Activated CD4-positive, alpha-beta T cell treated with anti-CD3 and anti-CD28 coated beads, Interleukin-2, Interleukin-6, amounts not matched to agents 100 ng/mL and 50 ng/mL, durations not matched to agents 16 hours and 8 hours (primary cell): ENCODE measurements at regions not wholly inside any gene's neighbourhood (a gene's known extent, or its start where the extent isn't known, plus 50 kb on each side); places are given as distances from the start of the nearest gene placed in this dataset.

Source experiments
- DNase-seq: peaks from one replicate; pipeline ENCODE4 v3.0.0-alpha.2; 2020

DNA sequence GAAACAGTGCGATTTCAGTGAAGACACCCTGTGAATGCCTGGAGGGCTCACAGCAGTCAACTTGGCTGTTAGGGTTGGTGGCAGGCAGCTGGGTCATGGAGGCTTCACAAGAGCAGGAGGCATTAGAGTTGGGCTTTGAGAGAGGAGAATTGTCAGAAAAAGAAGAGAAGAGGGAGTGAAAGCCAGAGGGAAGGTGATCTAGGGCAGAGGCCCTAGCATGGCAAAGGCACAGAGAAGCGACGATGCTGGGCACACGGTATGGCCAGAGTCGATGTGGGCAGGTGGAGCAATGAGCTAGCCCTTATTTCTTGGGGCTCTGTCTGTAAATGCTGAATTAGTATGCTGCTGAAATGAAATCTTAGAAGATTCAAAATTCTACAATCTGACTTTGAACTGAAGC lies 52.6 kb upstream of the OLFM4 start:
- DNase-seq = no peak

DNA sequence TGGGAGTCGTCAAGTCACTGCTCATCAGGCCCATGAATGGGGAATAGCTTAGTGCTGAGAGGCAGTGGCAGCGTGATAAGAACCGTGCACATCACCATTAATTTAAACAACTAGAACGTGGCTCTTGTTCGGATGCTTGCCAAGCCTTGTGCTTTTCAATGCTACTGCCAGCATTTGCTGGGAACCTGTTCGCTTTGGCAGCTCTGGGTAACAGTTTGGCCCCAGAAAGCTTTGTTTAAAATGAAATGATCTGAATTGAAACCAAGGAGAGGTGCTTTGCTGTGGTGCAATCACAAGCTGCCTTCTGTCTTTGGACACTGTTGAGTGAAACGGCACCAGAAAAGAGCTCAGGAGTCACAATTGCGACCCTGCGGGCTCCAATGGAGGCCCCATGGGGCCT lies 53.5 kb upstream of the OLFM4 start:
- DNase-seq = no peak

DNA sequence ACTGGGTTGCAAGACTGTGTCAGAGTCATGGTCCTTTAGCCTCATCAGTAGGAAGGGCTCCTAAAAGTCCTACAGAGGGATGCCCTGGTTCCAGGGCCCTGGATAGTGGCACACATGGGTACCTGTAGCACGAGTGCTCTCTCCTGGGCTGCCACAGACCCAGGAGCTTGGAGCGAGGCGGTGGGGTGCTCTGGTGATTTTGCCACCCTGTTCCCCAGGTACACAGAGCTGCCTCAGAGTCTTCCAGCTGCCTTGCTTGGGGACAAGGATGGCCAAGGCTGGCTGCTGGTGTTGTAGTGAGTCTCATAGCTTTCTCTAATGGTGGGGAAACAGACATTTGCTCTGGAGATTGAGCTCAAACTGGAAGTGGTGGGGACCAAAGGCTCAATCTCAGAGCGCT lies 53.9 kb upstream of the OLFM4 start:
- no peak for DNase-seq

DNA sequence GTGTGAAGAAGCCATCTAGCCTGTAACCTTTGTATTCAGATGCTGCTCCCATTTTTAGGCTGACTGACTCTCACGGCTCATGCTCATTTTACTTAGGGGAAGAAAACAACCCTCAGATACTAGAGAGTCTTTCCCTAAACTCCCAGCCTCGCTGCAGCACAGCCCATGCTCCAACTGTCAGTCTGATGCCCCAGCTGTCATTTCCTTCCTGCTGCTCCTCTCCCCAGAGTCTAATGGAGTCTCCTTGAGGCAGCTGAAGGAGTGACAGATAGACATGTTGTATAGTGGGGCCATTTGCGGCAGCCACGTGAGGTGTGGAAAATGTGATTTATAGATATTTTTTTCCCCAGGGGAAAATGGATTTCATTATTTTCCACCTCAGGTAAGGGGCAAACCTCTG lies 59.2 kb upstream of the OLFM4 start:
- no peak for DNase-seq

DNA sequence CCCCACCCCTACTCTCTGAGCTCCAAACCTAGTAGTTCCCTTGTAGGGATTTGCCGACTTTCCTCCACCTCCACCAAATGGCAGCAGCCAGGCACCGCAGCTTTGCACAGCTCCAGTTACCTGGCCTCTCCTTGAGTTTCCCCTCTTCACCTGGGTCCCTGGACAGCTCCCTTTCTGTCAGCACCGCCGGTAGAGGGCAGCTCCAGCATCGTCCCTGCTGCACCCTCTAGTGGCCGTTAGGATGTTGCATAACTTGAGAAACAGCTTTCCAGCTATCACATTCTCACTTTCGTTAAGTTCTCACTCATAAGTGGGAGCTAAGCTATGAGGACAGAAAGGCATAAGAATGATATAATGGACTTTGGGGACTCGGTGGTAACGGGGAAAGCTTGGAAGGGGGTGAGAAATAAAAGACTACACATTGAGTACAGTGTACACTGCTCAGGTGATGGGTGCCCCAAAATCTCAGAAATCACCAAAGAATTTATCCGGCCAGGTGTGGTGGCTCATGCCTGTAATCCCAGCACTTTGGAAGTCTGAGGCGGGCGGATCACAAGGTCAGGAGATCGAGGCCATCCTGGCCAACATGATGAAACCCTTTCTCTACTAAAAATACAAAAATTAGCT lies 60.4 kb upstream of the OLFM4 start:
- DNase-seq = peak; percentile 79

DNA sequence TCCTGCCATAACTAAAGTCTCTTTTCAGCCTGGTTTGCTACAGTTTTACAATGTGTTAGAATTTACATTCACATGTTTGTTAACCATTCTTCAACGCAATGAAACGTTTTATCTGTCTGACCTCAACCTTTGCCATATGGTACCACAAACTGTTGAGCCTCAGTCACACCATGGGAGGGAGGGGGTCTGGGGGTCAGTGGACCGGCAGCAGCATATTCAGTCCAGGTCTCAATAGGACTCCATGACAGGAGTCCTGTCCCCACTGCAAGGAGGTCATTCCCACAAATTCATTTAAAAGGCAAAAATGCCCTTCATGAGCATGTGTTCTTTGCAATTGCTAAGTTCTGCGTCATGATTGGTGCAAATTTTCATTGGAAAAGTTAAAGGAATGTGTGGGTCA lies 66.6 kb upstream of the OLFM4 start:
- DNase-seq = no peak

DNA sequence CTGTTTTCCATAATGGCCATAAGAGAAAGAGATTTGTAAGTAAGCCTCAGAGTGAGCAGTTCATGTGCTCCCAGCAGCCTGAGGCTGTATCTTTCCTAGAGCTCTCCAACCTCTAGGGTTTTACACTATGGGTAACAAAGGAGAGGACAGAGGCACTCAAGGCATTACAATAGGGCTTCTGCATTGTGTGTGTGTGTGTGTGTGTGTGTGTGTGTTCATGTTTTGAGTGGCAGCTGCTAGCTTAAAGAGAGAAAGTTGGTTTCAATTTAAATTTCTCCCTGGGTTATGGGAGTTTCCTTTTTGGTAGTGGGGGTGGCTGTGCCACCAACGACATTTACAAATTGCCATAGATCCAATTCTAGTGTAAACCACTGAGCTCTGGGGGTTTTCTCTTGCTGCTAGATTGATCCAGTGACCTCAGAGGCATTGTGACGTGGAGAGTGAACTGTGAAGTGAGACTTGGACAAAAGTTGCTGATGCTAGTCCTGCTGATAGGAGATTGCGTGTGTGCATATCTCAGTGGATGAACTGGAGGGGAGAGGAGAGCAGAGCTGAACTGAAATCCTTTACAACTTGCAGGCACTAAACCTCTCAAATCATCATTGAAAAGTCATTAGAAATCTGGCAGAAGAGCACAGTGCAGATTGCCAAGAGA lies 67.2 kb upstream of the OLFM4 start:
- DNase-seq = no peak

DNA sequence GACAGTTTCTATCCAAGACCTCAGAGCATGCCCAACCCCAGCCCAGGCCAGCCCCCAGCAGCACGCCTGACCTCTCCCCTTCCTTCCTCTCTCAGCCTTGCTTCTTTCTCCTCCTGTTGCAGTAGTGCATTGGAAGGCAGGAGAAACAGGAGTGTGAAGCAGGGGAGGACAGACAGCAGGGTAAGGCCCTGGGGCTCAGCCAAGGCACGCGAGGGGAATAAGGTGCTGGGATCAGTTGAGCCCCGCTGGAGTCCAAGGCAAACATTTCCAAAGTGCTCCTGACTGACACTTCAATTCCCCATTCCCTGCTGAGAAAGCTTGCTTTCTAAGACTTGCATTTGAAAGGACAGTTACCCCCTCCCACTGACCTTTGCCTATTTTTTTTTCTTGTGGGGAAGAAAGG lies 73.1 kb upstream of the OLFM4 start:
- no peak for DNase-seq

DNA sequence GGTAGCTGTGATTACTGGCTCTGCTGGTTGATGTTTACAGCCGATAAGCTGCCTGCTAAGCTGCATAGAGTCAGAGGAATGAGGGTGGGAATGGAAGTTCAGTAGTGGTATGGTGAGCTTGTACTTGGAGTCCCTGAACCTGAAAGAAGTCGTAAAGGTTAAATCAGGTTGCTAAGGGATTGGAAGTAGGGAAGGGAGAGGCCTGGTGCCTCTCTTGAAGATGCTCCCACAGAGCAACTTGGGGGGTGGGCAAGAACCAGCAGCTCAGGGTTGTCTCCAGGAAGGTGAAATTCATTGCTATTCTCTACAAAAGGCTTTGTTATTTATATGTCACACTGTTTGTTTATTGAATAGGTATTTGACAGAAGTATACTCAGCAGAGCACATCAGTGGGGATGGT lies 73.8 kb upstream of the OLFM4 start:
- DNase-seq = no peak

DNA sequence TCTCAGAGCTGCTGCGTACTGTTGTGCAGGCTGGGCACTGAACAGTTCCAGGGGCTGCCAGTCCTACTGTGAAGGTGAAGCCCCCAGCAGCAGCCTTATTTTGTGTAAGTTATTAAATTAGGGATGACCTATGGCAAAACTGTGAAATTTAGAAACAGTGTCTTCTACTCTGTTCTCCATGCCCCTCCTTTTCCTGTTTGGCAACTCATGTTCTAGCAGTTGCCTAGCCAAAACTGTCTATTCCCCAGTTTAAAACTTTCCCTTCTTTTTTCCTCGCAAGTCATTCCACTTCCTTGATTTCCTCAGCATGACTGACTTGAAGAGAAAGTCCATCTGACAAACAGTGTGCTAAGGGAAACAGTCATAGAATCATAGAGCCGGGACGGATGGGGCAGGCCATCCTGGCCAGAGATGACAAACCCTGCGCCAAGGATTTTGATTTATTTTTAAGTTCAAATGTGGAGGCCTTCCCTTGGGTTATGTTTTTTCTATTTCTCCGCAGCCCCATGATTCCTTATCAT lies 78.1 kb upstream of the OLFM4 start:
- DNase-seq = no peak

DNA sequence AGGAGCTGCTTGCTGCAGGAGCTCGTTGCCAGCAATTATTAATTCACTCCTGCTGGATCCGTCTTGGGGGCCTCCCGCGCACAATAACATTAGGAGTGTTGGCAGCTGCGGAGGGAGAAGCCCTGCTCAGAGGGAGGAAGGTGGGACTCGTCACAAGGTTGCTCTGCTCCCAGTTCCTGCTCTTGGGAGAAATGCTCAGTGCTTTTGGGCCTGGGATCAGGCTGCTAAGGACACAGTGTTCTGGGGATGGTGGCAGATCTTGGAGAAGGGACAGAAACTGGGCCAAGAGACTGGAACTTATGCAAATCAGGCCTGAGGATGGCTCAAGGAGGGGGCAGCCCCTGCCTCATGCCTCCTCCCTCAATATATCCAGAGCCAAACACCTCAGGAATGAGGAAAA lies 78.9 kb upstream of the OLFM4 start:
- DNase-seq = no peak

DNA sequence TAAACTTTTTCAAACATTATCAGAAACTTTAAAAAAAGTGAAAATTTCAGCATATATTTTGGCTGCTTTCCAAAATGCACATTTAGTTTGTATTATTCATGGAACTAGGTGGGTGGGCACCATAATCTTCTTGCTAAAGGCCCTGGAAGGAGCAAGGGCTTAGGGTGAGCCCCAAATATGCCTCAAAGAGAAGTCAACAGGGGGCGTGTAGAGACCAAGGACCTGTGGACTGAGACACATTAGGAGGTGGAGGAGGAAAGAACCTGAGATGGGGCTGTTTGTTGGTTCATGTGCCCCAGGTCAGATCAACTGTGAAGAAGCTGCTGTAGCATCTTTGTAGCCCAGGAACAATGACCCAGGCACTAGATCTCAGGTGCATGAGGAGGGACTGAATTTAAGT lies 79.6 kb upstream of the OLFM4 start:
- DNase-seq = no peak

DNA sequence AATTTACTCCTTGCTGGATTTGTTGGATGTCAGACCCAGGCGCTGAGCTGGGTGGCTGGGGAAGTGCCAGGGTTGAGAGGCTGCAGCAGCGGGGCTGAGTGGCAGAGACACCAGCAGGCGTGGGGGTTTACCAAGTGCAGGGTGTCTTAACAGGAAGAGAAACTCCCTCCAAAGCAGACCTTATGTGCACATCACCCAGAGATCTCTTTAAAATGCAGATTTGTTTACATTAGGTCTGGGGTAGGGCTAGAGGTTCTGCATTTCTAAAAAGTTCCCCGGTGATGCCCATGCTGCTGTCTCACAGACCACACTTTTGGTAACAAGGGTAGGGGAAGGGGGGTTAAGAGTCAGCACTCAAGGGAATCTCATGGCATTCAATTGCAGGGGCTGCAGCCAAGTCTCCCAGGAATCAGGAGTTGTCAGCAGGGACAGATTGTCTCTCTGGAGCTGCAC lies 80.7 kb upstream of the OLFM4 start:
- DNase-seq = no peak

DNA sequence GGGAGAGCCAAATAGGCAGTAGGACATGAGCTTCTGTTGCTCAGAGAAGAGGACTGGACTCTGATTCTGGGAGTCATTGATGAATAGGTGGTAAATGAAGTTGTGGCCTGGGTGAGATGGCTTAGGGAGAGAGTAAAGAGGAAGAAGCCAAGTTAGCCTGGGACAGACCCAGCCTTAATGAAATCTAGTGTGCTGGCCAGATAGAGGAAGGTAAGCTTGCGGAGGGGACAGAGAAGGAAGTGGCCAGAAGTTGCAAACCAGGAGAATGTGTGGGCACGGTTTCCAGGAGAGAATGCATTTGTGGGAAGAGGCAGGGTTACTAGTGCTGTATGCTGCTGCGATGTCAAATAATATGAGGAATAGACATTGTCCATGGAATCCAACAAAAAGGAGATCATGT lies 83.3 kb upstream of the OLFM4 start:
- no peak for DNase-seq

DNA sequence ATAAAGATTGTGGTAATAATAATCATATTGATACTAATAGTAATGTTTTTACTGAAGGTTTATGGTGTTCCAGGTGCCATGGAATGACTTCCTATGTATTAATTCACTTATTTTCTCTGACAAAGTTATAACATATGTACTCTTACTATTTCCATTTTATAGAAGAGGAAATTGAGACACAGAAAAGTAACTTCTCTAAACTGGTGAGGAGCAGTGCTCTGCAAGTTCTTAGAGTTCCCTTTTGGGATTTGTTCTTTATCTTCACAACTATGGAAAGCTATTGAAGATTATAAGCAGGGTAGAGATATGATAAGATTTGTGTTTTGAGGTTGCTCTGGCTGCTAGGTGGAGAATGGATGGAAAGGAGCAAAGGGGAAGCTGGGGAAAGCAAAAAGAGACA lies 83.9 kb upstream of the OLFM4 start:
- DNase-seq = no peak

DNA sequence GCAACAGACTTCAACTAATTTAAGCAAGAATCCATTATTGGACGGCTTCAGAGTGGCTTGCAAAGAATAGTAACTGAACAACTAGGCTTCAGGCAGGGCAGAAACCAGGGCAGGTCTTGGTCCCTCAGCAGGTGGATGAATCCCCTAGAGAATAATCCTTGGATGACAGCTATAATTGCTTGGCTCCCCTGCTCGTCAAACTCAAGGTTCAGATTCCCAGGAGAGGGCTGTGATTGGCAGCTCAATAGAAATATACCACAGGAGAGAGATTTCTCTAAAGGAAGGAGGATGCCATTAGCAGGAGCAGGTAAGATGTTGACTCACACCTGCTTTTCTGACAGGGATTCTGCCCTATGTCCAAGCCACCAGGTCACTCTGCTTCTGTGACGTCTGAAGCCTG lies 89.6 kb upstream of the PCDH8 start:
- no peak for DNase-seq

DNA sequence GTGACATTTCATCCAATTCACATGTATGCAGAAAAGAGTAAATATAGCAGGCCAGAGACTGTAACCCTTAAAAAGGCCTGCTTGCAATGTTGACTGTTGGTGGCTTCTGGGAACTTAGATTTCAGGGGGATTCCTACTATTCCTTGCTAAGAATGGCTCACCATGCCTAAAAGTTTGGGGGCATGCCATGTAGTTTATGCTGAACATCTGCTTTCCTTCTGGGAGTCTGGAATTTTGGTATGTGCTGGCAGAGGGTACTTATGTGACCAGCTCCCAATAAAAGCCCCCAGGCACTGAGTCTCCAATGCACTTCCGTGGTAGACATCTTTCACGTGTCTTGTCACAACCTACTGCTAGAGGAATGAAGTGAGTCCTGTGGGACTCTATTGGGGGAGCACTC lies 88.4 kb upstream of the PCDH8 start:
- no peak for DNase-seq

DNA sequence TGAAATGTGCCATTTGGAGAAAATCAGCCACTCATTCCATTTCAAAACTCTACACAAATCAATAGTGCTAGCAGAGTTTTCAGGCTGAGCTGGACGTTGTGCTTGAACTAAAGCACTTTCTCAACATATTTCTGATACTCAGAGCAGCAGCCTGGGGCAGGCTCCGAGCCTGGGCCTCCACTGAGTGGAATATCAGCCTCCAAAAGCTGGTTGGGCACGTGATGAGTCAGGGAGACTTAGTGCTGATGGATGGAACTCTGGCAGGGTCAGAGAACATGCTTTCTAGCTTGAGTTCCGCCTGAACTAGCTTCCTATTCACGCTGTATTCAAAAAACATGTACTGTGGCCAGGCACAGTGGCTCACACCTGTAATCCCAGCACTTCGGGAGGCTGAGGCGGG lies 85.8 kb upstream of the PCDH8 start:
- no peak for DNase-seq

DNA sequence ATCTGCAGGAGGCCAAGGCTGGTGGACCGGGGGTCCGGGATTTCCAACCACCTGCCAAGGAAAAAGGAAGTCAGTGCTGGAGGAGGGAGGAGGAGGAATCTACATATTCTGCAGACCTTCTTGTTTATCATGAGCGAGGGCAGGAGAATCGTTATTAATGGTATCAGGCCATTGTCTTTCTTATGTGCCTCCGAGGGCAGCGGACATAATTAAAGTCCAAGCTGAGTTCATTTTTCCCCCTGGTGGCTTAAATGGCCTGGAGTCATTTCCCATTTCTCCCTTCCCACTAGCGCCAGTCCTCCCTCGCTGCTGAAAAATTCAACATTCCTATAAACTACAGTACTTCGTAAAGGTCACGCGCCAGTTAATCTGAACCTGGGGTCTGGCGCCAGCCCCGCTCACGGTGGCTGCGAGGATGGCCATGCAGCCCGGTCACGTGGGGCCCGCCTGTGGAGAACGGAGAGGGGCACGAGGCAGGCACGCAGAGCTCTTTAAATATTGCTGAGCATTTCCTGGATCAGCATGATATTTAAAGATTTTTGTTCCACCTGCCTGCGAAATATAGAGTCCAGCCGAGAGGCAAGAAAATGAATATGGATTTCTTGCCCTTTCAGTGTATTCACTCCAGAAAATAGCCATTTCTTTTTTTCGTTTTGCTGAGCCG lies 85.2 kb upstream of the PCDH8 start:
- DNase-seq = no peak

DNA sequence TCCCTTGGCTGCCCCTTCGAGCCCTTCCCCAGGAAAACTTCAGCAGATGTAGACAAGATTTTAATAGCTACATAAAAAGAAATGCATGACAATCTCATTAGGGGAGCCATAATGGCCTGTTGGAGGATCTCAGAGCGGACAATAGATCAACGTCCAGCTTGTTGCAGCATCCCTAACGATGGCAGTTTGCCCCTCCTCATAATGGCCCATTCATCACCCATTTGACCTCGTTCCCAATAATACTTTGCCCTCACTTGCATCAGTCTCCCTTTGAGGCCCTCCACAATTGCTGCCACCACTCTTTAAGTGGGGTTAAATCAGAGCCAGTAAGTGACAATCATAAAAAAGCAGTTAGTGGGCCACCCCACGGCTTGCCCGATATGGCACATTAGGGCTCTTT lies 84.7 kb upstream of the PCDH8 start:
- no peak for DNase-seq

DNA sequence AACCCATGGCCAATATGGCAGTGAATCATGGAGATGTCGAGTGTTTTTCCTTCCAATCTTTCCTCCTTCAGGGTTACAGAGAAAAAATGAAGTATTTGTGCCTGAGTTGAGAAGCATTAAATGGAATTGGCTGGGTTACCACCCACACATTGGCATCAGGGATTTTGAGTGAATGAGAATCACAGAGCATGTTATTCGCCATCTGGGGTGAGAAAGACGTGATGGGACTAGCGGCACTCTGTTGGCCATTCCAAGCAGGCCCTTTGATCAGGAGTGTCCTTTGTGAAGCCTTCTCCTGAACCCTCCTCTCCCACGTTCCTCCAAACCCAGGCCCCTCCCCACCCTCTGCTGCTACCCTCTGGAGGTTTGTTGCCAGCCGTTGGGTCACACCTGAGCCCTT lies 84.2 kb upstream of the PCDH8 start:
- DNase-seq = no peak

DNA sequence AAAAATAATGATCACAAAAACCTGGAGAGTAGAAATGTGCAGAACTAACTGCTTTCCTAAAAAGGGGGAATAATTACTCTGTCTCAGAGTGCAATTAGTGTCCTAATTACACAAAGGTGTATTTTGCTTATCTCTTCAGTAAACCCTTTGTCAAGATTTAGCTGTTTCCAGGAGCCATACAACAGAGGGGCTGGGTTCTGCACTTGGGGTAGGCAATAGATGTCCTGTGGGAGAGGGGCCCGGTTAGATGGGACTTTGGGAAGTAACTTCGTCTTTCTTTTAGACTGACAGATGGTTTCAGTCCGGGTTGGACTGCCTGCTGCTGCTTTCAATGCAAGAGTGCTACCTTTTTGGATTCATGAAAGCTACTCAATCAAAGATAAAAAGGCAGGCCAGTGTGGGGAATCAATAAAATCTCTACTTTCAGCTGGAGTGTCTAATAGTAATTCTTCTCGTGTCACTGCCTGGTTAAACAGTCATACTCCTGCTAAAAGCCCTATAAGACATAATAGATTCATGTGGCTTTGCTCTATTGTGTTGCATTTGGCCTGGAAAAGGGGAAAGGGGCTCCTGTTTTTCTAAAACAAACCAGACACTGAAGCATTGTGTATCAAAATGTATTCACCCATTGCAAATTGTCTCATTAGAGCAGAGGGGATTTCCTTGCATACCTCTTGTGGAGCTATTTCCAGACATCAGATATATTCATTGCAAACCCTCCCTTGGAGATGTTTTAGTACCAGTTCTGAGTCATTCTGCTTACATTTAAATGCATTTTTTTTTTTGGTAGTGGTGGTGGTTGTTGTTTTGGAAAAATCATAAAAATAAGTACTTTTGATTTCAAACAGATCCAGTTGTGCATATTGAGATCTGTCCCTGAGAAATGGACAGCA lies 83.3 kb upstream of the PCDH8 start:
- DNase-seq = no peak

DNA sequence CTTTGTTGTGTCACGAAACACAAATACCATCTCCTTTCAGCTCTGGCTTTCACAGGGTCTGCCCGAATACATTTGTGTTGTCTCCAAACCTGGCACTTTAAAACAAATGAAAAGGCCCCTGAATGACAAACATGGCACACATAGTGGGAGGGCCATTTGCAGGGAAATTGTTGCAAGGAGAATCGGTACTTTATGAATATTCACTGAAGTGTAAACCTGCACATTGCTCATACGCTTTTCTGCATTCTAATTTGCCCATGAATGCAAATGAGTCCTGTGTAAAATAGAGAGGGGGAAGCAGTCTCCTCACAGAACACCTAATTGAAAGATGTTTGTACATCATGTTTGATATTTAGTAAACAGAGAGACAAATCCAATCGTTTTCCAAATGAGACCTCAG lies 82.7 kb upstream of the PCDH8 start:
- no peak for DNase-seq
